Thyroid gland (tissue), 4 donors: ENCODE measurements at regions not wholly inside any gene's neighbourhood (a gene's known extent, or its start where the extent isn't known, plus 50 kb on each side); places are given as distances from the start of the nearest gene placed in this dataset.

Experiments used
- DNase-seq, 2 donors: peaks; one replicate each; pipeline ENCODE4 v3.0.0-alpha.2; 2019
- H3K27ac ChIP-seq, 3 donors: fragments of 200-600 bp; sonication (generic); 1 replicate in 2 of 3; 2 replicates in 1 of 3; pipeline ENCODE4 v1.5.1; 2016 to 2019; ENCODE audit warnings: mild to moderate bottlenecking in 1 of 3, moderate library complexity in 1 of 3
- H3K27me3 ChIP-seq: fragments of 200-600 bp; sonication (generic); one replicate; pipeline ENCODE4 v1.5.1; 2019
- H3K36me3 ChIP-seq, 2 donors: fragments of 200-600 bp; sonication (generic); one replicate each; pipeline ENCODE4 v1.5.1; 2016 to 2019
- H3K4me1 ChIP-seq, 2 donors: fragments of 200-600 bp; sonication (generic); one replicate each; pipeline ENCODE4 v1.5.1; 2017 to 2019
- H3K4me3 ChIP-seq, 3 donors: fragments of 200-600 bp; sonication (generic); replicated peaks in 1 of 3; 1 replicate in 2 of 3; 2 replicates in 1 of 3; pipeline ENCODE4 v1.5.1; 2016; ENCODE audit warnings: mild to moderate bottlenecking in 1 of 3
- H3K9me3 ChIP-seq: fragments of 200-600 bp; sonication (generic); one replicate; pipeline ENCODE4 v1.5.1; 2017
- POLR2A ChIP-seq, 2 donors: fragments of 450-650 bp; IDR thresholded peaks; one replicate each; pipeline ENCODE4 v1.6.1; 2017; ENCODE audit warnings: antibody characterized with exemption in 2 of 2, mild to moderate bottlenecking in 2 of 2, moderate library complexity in 1 of 2
- WGBS, 2 donors: methylation state at CpG; one replicate each; pipeline ENCODE4 v1.1.5; 2017; 5-methylcytosine and 5-hydroxymethylcytosine counted together
- intact Hi-C: fragments of 100-400 bp; cut with DNase I; formaldehyde crosslinking; loops from one replicate; pipeline ENCODE4 v1.15.1; 2023
- TF ChIP-seq, protein P1 (sequence below), 6 experiments: fragments of 200-600 bp in 3 of 6; fragments of 450-650 bp in 3 of 6; sonication (generic) in 3 of 6; IDR thresholded peaks; one replicate each; pipeline ENCODE4 v1.5.1; 2016 to 2019; ENCODE audit warnings: antibody characterized with exemption in 6 of 6, mild to moderate bottlenecking in 2 of 6, inconsistent platforms in 1 of 6, moderate library complexity in 1 of 6

DNA sequence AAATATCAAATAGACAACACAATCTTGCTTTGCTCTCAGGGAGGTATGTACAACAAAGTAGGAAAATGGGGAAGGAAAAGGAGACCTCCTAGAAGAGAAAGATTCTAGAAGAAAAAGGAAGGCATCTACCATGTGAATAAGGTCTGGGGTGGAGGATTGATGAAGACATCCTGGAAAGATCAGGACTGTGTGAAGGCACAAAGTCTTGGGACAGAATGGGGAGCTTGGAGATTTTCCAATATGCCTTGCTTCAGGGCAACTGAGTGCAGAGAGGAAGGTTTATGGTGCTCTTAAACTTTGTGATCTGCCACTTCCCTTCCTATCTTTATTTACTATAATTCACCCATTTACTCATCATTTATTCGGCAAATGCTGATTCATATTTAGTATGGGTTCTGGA is 352.0 kb downstream of the PLPP3 start:
- Histone ChIP-seq H3K27ac (no peak overlapping the region), H3K27me3 (no peaks in the 10 kb centered on the region), H3K36me3 (no peaks in the 10 kb centered on the region), H3K4me3 (no peak overlapping the region), H3K4me1 (peaks cover 0 to 6% of the 10 kb centered on the region in 2 donors), H3K9me3 (no peaks in the 10 kb centered on the region)
- no peak for DNase-seq
- 97 to 100% methylated on average over 1 of the region's 1 CpG for WGBS, 2 donors
- TF ChIP-seq, protein P1, sequence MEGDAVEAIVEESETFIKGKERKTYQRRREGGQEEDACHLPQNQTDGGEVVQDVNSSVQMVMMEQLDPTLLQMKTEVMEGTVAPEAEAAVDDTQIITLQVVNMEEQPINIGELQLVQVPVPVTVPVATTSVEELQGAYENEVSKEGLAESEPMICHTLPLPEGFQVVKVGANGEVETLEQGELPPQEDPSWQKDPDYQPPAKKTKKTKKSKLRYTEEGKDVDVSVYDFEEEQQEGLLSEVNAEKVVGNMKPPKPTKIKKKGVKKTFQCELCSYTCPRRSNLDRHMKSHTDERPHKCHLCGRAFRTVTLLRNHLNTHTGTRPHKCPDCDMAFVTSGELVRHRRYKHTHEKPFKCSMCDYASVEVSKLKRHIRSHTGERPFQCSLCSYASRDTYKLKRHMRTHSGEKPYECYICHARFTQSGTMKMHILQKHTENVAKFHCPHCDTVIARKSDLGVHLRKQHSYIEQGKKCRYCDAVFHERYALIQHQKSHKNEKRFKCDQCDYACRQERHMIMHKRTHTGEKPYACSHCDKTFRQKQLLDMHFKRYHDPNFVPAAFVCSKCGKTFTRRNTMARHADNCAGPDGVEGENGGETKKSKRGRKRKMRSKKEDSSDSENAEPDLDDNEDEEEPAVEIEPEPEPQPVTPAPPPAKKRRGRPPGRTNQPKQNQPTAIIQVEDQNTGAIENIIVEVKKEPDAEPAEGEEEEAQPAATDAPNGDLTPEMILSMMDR (IDR thresholded peaks at IDR 0.05): no peak
- TF ChIP-seq POLR2A (IDR thresholded peaks at IDR 0.05): no peak
- intact Hi-C loops: no loop called here

DNA sequence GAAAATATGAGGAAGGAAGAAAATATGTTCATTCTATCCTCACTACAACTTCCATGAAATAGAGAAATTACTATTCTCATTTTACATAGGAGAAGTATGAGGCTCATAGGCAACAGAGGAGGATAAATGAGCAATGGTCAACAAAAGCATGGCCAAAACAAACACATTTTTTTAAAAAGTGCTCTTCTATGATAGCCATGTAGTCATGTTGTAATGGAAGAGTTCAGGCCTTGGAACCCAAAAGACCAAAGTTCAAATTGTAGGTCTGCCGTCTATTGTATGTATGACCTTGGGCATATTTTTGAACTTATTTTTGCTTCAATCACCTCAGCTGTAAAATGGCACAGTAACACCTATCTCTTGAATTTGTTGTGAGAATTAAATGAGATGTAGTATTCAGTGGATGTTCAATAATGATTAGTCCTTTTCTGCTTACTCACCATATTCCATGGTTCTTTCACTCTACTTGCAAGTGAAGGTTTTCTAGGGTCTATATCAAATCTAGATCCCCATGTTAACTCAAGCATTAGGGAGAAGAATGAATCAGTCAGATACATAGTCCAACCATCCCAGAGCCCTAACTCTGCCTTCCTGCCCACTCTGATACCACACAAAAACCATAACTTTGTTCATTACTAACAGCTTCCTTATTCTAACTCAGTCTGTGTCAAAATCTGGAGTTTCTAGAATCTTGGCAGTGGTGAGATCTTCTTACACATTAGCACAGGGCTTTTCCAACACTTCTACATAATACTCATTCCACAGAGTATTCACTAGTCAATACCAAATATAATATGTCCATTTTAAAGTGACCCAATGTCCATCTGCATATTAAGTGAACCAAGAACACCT is 353.2 kb downstream of the PLPP3 start:
- Histone ChIP-seq H3K27ac (no peak overlapping the region), H3K4me1 (peaks cover 0 to 6% of the 10 kb centered on the region in 2 donors), H3K27me3 (no peaks in the 10 kb centered on the region), H3K4me3 (no peak overlapping the region), H3K36me3 (no peaks in the 10 kb centered on the region), H3K9me3 (no peaks in the 10 kb centered on the region)
- DNase-seq: no peak
- 94 to 95% methylated on average over 1 of the region's 1 CpG for WGBS, 2 donors
- intact Hi-C loops: no loop called here
- TF ChIP-seq, protein P1 (IDR thresholded peaks at IDR 0.05): no peak
- no peak for TF ChIP-seq POLR2A (IDR thresholded peaks at IDR 0.05)

DNA sequence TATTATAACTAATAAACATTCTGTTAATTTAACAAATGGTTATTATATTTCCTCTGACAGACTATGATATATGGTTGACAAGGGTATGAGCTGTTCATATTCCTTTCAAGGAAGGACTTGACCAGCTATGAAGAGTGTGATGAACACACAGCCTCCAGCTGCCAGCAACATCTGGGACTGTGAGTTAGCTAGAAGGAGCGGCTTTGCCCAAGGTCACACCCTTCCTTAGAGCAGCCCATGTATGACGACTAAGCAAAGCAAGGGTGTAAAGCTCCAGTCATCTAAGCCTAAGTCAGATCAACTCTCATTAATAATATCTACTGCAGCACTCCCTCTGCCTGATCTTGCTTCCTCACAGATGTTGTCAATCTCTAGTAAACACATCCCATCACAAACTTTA is 355.4 kb downstream of the PLPP3 start:
- Histone ChIP-seq H3K27ac (no peak overlapping the region), H3K27me3 (no peaks in the 10 kb centered on the region), H3K36me3 (no peaks in the 10 kb centered on the region), H3K4me3 (no peak overlapping the region), H3K4me1 (peaks cover 0 to 6% of the 10 kb centered on the region in 2 donors), H3K9me3 (no peaks in the 10 kb centered on the region)
- WGBS, 2 donors: 91 to 100% methylated on average over 2 of the region's 2 CpGs
- TF ChIP-seq, protein P1 (IDR thresholded peaks at IDR 0.05): no peak
- TF ChIP-seq POLR2A (IDR thresholded peaks at IDR 0.05): no peak
- no peak for DNase-seq
- intact Hi-C loops: no loop called here

DNA sequence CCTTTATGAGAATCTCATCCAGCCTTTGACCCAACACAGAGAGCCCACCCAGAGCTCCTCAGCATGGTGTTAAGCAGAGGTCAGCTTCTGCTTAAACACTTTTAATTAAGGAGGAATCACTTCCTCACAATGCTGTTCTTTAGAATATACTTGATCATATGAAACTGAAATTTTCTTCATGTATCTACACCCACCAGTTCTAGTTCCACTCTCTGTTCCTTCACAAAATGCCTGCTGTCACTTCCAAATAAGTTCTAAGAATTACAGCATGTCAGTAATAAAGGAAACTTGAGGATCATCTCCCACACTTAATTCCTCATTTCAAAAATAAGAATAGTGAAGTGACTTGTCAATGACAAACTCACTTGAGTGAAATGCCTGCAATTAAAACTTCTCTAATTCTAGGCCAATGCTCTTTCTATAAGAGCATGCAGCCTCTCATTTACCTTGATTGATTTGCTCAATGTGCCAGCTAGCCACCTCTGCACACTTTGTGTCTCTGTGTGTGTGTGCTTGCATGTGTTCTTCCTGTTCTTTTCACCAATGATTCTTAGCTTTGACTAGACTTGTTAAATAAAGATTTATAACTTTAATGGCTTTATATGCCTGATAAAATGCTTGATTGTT is 356.3 kb downstream of the PLPP3 start:
- TF ChIP-seq POLR2A (IDR thresholded peaks at IDR 0.05): no peak
- TF ChIP-seq, protein P1 (IDR thresholded peaks at IDR 0.05): no peak
- intact Hi-C loops: no loop called here
- H3K36me3 ChIP-seq: no peaks in the 10 kb centered on the region

DNA sequence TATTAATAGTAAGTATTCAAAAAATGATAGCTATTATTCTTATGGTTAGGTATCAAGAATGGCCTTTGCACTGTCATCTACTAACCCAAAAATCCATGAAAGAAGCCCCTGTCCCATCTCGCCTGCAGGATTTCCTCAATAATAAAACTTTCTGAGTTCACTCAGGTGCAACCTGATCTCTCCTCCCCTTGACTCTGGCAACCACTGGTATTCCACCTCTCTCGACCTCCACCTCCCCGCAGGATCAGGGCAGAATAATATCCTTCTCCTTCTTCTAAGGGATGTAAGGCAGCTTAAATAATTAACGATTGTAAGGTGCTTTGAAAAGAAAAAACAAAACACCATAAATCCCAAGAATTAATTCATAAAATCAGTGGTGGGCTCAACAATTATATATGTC is 359.3 kb downstream of the PLPP3 start:
- no peak for TF ChIP-seq POLR2A (IDR thresholded peaks at IDR 0.05)
- TF ChIP-seq, protein P1 (IDR thresholded peaks at IDR 0.05): no peak
- no peak overlapping the region for H3K4me3 ChIP-seq
- no peaks in the 10 kb centered on the region for H3K36me3 ChIP-seq
- intact Hi-C loops: no loop called here
- H3K4me1 ChIP-seq: no peaks in the 10 kb centered on the region
- H3K27ac ChIP-seq: no peak overlapping the region
- WGBS, 2 donors: 96 to 97% methylated on average over 4 of the region's 4 CpGs
- H3K9me3 ChIP-seq: no peaks in the 10 kb centered on the region
- DNase-seq: no peak
- no peaks in the 10 kb centered on the region for H3K27me3 ChIP-seq

More for the DNA sequence above, 356.3 kb downstream of the PLPP3 start:
- Histone ChIP-seq H3K27ac (no peak overlapping the region), H3K4me1 (peaks cover 0 to 3% of the 10 kb centered on the region in 2 donors), H3K4me3 (no peak overlapping the region), H3K9me3 (no peaks in the 10 kb centered on the region), H3K27me3 (no peaks in the 10 kb centered on the region)
- no peak for DNase-seq
